ENCODE measurements at regions not wholly inside any gene's neighbourhood (a gene's known extent, or its start where the extent isn't known, plus 50 kb on each side); places are given as distances from the start of the nearest gene placed in this dataset.

DNA sequence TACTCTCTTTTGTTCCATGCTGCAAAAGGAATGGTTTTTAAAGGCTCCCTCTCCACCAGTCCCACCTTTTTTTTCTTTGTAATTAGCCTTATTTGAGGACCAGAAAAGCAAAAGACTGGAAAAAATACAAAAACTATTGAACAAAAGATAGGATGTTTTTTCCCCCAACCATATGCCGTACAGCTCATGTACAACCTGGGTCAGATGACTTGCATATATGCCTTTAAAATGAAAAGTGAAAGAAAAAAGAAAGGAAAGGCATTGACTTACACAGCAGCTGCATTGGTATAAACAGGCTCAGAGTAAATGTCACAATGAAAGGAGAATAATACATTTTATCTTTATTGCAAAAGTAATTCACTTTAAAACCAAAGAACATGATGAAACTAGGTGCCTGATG is 69.5 kb upstream of the CMC1 start:
- no peak for DNase-seq

DNA sequence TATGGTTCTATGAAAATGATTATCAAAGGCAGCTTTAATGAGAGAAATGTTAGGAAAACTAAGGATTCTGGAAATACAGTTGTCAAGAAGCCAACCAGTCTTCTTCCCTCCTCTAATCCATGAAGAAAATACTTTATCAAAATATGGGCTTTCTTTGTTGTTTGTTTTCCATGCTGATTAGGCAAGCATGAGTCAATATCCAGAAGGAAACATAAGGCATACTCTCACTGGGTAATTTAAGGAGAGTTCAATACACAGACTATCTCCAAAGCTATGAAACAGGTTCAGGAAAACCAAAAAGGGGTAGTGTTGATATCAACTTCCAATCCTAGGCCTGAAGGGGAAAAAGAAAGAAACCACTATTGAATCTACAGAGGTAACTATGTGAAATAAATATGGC is 68.7 kb upstream of the CMC1 start:
- DNase-seq = no peak

DNA sequence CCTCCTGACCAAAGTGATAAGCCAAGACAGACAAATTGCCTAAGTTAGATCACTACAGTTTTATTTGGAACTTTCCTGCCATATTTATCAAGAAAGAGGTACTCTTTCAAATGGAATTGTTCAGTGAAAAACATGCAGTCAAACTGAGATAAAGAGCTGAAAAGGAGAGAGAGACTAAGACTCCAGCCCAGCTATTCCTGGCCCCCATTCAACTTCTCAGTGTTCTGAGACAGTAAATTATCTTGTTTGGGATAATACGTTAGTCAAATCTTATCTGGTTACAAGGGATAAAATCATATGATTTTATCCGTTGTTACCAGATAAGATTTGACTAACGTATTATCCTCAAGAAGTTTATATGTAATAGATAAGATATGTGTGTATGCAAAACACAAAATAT is 67.6 kb upstream of the CMC1 start:
- DNase-seq = no peak

DNA sequence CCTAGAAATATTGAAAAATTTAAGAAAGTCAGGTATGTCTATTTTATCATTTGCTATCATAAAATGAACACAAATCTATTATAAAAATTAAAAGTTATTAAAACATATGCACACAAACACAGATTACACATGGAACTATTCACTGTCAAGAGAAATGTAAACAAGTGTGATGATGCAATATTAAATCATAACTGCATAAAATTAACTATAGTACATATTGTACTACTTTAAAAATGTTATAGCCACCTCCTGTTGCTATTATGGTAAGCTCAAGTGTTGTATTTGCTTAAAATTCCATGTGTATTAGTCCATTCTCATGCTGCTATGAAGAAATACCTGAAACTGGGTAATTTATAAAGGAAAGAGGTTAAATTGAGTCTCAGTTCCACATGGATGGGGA is 54.7 kb upstream of the CMC1 start:
- DNase-seq = no peak

DNA sequence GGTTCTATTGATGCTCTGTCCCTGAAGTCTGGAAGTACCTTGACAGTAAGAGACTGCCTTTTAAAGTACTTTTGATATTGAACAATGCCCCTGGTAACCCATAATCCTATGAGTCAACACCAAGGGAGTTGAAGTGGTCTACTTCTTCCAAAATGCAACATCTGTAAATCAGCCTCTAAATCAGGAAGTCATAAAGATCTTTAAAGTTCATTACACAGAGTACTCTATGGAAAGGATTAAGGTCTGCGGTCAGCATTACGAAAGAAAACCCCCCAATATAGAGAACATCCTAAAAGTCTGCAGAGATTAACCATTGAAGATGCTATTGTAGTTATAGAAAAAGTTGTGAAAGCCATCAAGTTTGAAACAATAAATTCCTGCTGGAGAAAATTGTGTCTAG is 52.7 kb upstream of the CMC1 start:
- DNase-seq = no peak

DNA sequence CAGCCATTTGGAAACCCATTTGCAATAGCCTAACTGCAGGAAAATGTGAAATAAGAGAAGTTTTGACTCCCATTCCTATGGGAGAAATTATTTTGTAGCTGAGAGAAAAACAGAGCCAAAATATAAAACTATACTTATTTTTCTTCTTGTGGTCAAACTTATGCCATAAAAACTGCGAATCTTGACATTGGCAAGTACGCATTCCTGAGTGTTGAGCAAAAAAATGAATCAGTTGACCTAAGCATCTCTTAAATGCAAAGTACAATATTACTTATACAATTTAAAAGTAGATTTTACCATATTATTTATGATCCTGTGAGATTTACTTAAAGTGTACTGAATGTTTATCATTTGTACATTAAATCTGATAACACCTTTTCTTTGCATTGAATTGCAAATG is 50.1 kb upstream of the CMC1 start:
- DNase-seq = no peak

Data from NCI-H1436 treated with DMSO at 0.1 percent for 48 hours (cell line).